Tibial nerve (tissue), 4 donors: ENCODE measurements at regions not wholly inside any gene's neighbourhood (a gene's known extent, or its start where the extent isn't known, plus 50 kb on each side); places are given as distances from the start of the nearest gene placed in this dataset.

Experiments
- EP300 ChIP-seq, 2 donors: sonication (generic); formaldehyde crosslinking; IDR thresholded peaks; one replicate each; pipeline ENCODE4 v1.6.1; 2017; ENCODE audit warnings: antibody characterized with exemption in 2 of 2, mild to moderate bottlenecking in 1 of 2
- POLR2A ChIP-seq, 2 donors: fragments of 450-650 bp; IDR thresholded peaks; one replicate each; pipeline ENCODE4 v1.6.1; 2017; ENCODE audit warnings: antibody characterized with exemption in 2 of 2, mild to moderate bottlenecking in 2 of 2, moderate library complexity in 2 of 2
- TF ChIP-seq, protein P1 (sequence below), 5 experiments: fragments of 200-600 bp in 3 of 5; fragments of 450-650 bp in 2 of 5; sonication (generic) in 3 of 5; IDR thresholded peaks; one replicate each; pipeline ENCODE4 v1.5.1; 2016 to 2019; ENCODE audit warnings: antibody characterized with exemption in 5 of 5, mild to moderate bottlenecking in 3 of 5, moderate library complexity in 2 of 5

DNA sequence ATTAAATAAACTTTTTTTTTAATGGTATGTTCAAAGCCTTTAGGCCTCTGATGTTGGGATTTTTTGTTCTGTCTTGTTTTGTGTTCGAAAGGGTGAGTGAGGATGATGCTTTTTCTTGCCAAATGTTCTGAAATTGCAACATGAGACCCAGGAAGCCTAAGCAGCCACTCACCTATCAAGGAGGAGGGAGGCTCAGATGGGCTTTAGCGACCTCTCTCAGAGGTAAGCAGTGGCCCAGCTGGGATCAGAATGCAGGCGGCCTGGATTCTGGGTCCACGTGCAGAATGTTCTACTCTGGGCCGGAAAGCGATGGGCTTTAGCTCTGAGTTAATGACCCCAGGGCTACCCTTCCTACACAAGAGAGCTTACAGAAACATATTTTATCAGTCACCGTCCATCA is 386.6 kb downstream of the SOX9 start:
- TF ChIP-seq, protein P1, sequence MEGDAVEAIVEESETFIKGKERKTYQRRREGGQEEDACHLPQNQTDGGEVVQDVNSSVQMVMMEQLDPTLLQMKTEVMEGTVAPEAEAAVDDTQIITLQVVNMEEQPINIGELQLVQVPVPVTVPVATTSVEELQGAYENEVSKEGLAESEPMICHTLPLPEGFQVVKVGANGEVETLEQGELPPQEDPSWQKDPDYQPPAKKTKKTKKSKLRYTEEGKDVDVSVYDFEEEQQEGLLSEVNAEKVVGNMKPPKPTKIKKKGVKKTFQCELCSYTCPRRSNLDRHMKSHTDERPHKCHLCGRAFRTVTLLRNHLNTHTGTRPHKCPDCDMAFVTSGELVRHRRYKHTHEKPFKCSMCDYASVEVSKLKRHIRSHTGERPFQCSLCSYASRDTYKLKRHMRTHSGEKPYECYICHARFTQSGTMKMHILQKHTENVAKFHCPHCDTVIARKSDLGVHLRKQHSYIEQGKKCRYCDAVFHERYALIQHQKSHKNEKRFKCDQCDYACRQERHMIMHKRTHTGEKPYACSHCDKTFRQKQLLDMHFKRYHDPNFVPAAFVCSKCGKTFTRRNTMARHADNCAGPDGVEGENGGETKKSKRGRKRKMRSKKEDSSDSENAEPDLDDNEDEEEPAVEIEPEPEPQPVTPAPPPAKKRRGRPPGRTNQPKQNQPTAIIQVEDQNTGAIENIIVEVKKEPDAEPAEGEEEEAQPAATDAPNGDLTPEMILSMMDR (IDR thresholded peaks at IDR 0.05): no peak
- TF ChIP-seq EP300 (IDR thresholded peaks at IDR 0.05) (no peak), POLR2A (IDR thresholded peaks at IDR 0.05) (no peak)
